HG02759 (cell line): ENCODE measurements at regions not wholly inside any gene's neighbourhood (a gene's known extent, or its start where the extent isn't known, plus 50 kb on each side); places are given as distances from the start of the nearest gene placed in this dataset.
"Not testable (repeated sequence)": the region's sequence is repeated elsewhere in the genome, so short reads cannot be mapped to it uniquely, and the experiment has no call there.

ENCODE experiments used
- ATAC-seq: cut with Tn5 transposase; IDR thresholded peaks from one replicate; pipeline ENCODE4 v1.9.1; 2021; ENCODE audit warnings: mild to moderate bottlenecking, moderate library complexity; ENCODE audit not compliant: unreplicated experiment

DNA sequence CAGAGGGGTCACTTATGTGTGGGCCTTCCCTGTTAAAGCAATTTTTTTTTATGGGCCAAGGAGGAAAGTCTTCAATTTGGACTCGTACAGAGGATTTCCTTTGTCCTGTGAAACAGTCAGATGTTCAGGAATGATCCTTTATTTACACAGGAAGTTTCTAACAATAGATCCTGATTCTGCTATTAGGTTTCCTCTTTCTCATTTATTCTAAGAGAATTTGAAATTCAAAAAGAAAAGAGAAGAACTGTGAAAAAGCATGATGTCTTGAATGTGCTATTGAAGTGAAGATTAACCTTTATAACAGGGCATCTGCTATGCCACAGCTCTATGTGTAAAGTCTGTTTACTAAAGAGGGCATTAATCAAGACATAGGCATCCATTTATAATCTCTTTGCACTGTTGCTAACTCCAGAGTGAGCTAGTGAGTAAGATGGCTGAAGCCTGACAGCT is 105.3 kb upstream of the FAM98A start:
- ATAC-seq: no peak

DNA sequence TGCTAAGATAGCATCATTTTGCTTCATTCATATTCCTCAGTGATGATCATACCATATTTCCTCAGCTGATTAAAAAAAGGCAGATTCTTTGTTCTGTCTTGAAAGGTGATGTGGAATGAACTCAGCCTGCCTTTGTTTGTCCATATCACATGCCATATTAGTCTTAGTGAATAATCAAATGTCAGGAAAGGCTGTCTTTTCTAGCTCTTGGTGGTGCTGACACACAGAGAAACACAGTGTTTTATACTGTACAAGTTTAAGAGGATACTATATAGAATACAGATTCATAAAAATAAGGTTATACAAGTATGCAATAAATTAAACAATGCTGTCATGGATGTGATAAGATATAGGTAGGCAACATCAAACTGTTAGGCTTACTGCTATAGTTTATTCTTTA is 97.1 kb upstream of the FAM98A start:
- ATAC-seq: no peak

DNA sequence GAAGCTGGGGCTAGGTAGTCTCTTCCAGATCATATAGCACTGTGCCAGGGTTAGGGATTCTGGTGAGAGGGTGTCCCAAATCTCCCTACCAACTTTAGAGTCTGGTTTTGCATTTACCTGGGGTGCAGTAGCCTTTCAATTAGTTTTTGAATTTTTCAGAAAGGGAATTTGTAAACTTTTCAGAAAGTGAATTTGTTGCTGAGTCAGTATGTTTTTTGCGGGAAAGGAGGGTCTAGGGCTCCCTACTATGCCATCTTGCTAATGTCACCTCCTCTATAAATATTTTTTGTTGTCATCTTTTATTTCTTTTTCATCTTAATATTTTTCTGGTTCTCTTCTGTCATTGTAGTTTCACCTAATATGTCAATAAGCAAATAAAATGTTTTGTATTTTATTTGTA is 95.8 kb upstream of the FAM98A start:
- ATAC-seq: no peak

DNA sequence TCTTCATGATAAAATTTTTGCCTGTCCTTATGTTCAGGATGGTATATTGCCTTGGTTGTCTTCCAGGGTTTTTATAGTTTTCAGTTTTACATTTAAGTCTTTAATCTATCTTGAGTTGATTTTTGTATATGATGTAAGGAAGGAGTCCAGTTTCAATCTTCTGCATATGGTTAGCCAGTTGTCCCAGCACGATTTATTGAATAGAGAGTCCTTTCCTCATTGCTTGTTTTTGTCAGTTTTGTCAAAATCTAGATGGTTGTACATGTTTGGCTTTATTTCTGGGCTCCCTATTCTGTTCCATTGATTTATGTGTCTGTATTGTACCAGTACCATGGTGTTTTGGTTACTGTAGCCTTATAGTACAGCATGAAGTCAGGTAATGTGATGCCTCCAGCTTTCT is 91.6 kb upstream of the FAM98A start:
- not testable (repeated sequence) for ATAC-seq

DNA sequence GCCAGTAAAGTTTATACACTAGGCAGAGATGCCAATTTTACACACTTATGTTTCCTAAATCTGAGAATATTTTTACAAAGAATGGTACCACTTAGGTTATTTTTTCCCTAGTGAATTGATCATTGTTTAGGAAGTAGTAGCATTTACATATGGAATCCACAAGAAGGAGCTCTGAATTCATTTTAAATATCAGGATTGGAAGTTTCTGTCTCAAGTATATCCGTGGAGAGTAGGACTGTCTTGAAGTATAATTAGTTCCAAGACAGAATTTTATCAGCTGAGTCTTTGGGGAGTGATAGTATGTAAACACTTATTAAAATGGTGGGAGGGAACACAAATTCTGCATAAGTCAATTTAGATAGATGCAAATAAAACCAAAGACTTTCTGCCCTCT is 82.3 kb upstream of the FAM98A start:
- ATAC-seq: no peak

DNA sequence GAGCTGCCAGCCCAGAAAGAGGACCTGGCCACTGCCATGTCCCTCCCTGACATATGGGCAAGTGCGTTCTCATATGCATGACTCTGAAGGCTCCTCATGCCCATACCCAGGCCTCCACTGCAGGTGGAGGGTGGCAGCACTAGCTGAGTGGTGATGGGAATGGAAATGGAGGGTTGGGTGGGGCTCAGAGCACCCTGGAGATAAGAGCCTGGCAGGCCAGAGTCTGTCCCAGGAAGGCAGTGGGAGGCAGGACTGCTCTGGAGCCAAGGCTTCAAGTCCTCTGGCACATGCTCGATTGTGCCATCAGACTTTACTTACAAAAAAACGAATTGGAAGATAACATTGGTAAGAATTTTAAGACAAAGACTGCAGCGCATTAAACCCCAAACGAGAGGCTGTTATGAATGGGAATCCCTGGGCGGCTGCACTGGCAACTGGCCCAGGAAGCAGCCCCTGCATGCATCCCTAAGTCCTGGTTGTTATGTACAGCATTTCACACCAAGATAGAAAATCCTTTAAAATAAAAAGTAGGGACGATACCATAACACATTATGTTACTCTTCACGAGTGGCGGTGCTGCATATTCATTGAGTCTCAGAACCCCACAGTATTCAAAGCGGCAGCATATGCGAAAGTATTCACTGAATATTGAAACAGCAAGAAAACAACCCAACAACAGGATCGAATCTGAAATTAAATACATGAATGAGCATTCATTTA is 81.7 kb upstream of the FAM98A start:
- ATAC-seq: no peak

DNA sequence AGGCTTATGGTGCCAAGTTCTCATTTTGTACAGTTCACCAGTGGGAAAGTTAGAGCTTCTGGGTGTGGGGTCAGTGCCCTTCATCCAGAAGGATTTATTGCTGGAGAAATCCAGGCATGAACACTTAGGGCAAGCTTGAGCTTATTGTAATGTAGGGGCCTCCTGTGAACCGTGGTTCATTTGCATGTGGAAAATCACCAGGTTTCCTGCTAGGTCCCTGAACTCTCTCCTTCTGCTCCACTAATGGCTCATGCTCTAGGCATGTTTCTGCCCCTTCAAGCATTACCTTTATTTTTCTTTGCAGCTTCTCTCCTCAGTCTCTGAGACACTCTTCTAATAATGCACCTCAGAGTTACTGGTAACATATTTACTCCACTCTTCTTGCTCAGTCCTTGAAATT is 79.3 kb upstream of the FAM98A start:
- no peak for ATAC-seq

DNA sequence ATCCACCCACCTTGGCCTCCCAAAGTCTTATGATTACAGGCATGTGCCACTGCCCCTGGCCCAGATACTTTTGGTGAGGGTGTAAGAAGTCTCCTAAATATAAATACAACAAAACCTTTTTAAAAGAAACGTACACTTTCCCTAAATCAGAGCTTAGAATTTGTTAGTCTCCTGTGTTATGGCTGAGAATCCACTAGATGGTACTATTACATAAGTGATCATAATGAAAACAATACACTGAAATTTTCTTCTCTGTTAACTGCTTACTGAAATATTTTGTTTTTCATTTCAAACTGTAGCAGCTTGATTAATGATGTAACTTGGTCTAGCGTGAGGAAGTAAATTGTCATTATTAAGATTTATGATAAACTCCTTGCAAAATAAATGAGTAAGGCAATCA is 74.8 kb upstream of the FAM98A start:
- ATAC-seq: no peak

DNA sequence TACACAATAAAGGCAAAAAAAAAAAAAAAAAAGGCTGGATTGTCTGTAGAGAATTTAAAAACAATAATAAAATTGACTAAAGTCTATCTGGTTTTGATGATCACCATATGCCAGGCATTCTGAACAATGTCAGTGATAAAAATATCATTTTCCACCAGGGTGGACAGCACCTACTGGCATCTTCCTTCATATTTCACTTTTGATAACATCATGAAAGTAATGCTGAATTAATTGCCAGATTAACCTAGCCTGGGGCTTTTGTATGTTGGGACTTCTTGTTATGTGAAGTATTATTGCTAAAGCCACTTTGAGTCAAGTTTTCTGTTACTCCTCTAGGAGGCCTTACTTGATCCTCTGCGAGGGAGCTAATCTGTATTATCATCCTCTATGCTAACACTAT is 73.8 kb upstream of the FAM98A start:
- ATAC-seq: no peak

DNA sequence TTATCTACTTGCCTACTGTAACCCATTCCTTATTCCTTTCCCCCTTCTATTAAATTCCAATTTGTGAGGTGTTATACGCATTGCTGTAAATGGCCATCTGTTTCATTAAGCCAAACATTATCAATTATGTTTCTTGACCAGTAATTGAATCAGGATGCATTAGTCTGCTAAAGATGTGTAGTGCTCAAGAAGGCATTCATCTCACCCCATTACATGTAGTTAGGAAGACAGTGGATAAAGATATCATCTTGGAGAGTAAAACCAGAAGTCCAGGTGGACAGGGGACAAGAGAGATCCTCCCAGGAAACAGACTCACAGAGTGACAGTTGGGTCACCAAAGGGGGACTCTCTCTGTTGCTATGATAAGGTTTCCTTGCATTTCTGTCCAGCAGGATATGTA is 73.3 kb upstream of the FAM98A start:
- ATAC-seq: no peak

DNA sequence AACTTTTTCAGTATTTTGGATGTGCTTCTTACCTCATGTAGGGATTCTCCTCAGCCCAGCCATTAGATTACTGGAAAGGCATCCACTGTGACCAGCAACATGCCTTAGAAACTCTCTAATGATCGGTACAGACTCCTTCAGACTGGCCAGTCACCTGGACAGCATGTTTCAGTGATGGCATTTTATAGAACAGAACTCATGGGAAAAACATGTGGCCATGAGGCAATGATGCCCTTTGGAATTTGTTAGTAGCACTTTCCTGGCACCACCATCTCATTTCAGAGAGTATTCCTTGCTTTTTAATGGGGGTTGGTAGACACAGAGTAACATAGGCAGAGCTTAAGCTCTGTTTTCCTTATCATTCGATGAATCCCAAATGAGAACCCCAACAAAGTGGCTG is 72.1 kb upstream of the FAM98A start:
- ATAC-seq: no peak

DNA sequence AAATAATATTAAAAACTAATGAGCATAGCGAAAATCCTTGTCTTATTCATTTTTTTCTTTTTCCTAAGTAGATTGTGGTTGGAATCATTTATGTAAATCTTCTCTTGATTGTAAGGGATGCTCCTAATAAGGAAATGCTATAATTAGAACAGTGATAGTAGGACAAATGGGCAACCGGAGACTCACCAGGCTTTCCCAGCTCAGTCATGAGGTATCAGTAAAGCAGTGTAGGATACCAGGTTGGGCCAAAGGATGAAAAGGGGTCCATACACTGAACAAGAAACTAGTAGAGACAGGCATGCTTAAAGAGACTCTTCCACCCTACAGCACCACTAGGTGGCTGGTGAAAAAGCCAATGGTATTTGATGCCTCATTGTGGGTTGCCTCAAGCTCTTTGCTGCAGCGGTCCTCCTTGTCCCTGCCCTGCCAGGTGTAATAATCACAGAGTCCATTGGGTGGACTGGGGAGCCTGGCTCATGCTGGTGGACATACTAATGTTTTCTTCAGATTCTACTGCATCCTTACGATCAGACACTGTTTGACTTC is 71.4 kb upstream of the FAM98A start:
- no peak for ATAC-seq

DNA sequence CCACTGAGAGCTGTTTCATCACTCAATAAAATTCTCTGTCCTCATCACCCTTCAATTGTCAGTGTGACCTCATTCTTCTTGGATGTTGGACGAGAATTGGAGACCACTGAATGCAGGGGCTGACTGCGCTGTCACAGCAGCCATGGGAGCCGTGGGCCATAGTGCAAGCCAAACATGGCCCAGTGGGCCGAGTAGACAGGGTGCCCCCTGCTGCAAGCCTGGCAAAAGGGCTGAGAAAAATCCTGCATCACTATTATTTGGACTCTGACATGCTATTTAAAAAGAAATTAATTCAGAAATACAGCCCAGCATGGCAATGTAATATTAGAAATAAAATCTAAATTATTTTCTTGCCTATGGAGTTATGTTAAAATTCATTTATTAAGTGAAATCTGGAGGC is 67.8 kb upstream of the FAM98A start:
- no peak for ATAC-seq

DNA sequence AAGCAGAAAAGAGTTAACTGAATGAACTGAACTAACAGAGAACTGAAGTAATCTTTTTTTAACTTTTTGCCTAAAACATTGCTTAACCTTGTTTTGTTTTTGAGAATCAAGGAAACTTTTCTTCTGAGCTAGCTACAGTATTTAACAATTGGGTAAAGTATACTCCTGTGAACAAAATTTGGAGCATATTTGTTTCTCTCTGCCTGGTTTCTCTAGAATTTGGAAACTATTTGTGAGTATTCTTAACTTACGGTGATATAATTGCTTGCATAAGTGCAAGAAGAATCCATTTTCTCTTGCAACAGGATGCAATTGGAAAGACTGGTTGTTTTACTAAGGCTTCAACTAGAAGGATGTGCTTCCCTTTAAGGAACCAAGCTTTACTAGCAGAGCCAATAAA is 65.9 kb upstream of the FAM98A start:
- ATAC-seq: no peak

DNA sequence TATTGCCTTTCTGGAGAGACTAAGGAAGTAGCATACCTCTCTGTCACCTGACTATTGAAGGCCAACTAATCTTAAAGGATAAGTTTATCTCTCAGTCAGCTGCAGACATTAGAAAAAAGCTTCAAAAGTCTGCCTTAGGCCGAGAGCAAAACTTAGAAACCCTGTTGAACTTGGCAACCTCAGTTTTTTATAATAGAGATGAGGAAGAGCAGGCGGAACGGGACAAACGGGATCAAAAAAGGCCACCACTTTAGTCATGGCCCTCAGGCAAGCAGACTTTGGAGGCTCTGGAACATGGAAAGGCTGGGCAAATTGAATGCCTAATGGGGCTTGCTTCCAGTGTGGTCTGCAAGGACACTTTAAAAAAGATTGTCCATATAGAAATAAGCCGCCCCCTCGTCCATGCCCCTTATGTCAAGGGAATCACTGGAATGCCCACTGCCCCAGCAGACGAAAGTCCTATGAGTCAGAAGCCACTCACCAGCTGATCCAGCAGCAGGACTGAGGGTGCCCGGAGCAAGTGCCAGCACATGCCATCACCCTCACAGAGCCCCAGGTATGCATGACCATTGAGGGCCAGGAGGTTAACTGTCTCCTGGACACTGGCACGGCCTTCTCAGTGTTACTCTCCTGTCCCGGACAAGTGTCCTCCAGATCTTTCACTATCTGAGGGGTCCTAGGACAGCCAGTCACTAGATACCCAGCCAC is 61.5 kb upstream of the FAM98A start:
- ATAC-seq: no peak

DNA sequence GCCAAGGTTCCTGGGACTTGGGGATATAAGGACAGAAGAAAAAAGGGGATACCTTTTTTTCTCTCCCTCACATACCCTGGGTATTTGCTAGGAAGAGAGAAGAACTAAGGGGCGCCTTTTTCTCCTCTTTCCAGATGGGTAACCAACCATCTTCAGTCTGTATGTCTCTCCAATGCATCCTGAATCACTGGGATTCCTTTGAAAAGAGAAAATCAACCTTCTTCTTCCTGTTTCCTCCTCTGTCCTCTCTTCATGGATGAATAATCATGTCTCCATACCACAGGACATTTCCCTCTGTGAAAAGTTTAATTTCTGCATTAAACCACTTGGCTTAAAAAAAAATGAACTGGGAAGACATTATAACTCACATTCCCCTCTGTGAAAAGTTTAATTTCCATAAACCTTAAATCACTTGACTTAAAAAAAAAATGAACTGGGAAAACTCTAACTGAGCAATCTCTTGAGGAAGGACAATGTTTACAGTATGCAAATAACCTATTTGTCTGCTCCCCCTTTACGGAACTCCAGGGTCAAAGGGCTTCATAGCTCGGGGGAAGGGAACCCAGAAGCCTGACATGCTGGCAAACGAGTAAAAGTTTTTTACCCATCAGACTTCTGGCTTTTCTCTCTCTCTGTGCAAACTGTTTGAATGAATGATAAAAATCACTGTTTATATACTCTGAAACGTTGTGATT is 56.7 kb upstream of the FAM98A start:
- ATAC-seq: no peak

DNA sequence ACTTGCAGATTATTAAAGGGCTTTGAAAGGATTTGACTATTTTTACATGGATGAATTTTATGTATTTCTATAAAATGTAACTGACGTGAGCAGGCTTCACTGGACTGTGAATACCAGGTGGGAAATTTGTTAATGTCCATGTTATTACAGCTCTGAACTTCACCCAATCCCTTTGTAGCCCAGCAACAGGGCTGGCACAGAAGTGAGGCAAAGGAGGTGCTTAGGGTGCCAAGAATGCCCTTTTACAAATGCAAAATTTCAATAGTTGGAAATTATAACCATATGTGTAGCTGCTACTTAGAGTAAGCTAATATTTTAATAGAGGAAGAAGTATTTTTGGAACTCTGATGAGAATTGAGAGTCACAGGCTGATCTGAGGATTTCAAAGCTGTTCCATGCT is 53.7 kb upstream of the FAM98A start:
- ATAC-seq: no peak

DNA sequence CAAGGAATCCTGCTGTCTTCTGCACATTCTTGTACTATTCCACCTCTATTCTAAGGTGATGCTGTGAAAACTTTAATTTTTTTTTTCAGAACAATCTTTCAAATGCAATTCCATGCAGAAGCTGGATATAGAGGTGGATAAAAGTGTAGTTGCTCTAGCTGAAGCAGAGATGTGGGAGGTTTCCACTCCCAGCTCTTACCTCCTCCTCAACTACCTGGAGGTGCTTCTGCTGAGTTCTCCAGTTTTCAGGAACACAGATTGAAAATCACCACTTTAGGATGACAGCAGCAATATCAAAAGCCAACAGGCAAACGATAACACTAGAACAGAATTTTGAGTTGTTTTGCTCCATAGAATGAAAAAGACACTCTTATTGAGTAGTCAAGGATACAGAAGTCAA is 51.1 kb upstream of the FAM98A start:
- no peak for ATAC-seq
